HUES64 (cell line): ENCODE measurements at regions not wholly inside any gene's neighbourhood (a gene's known extent, or its start where the extent isn't known, plus 50 kb on each side); places are given as distances from the start of the nearest gene placed in this dataset.

Source experiments
- H3K27ac ChIP-seq: 2 replicates; pipeline ENCODE4 v1.7.0; 2013; ENCODE audit warnings: low read depth, low read length, inconsistent platforms
- H3K27me3 ChIP-seq: 2 replicates; pipeline ENCODE4 v1.6.1; 2013; ENCODE audit warnings: mild to moderate bottlenecking, low read length; ENCODE audit not compliant: insufficient read depth
- H3K36me3 ChIP-seq: 2 replicates; pipeline ENCODE4 v1.6.1; 2013; ENCODE audit warnings: mild to moderate bottlenecking, low read length; ENCODE audit not compliant: insufficient read depth
- H3K4me1 ChIP-seq: 2 replicates; pipeline ENCODE4 v1.6.1; 2013; ENCODE audit warnings: mild to moderate bottlenecking, low read length, moderate library complexity; ENCODE audit not compliant: insufficient read depth
- H3K4me3 ChIP-seq: 2 replicates; pipeline ENCODE4 v1.5.1; 2013; ENCODE audit warnings: mild to moderate bottlenecking, low read length, moderate library complexity
- H3K9ac ChIP-seq: 2 replicates; pipeline ENCODE4 v1.6.1; 2013; ENCODE audit warnings: mild to moderate bottlenecking, low read depth, low read length
- H3K9me3 ChIP-seq: 2 replicates; pipeline ENCODE4 v1.6.1; 2013; ENCODE audit warnings: low read depth, low read length; ENCODE audit not compliant: insufficient read depth
- WGBS: fragments of 150-250, 120-280 bp; methylation state at CpG from one replicate; pipeline ENCODE4 v1.1.7; 2013; ENCODE audit warnings: missing lambda C conversion rate; 5-methylcytosine and 5-hydroxymethylcytosine counted together

GRCh38 chr7:65251851-65252620 is 121.6 kb upstream of the ZNF92 start:
- under 1% methylated on average over 64 of the region's 64 CpGs for WGBS
- Histone ChIP-seq H3K27ac (peak overlapping the region; percentile 59; the same call in 1 of the 2 replicates), H3K27me3 (peaks cover 3% of the 10 kb centered on the region; the same call in 1 of the 2 replicates), H3K4me3 (peak overlapping the region; percentile 77), H3K4me1 (peaks cover 4% of the 10 kb centered on the region), H3K9me3 (no peaks in the 10 kb centered on the region), H3K36me3 (no peaks in the 10 kb centered on the region), H3K9ac (peak overlapping the region; percentile 76)

GRCh38 chr7:65250697-65251395 is 122.8 kb upstream of the ZNF92 start:
- Histone ChIP-seq H3K36me3 (no peaks in the 10 kb centered on the region), H3K4me1 (peaks cover 4% of the 10 kb centered on the region), H3K9ac (no peak overlapping the region), H3K27ac (no peak overlapping the region), H3K27me3 (peaks cover 3% of the 10 kb centered on the region; the same call in 1 of the 2 replicates), H3K4me3 (peak overlapping the region; percentile 17; the same call in 1 of the 2 replicates), H3K9me3 (no peaks in the 10 kb centered on the region)
- 80% methylated on average over 18 of the region's 18 CpGs for WGBS

GRCh38 chr7:65250216-65250615 is 123.4 kb upstream of the ZNF92 start:
- Histone ChIP-seq H3K4me3 (no peak overlapping the region), H3K9ac (no peak overlapping the region), H3K9me3 (no peaks in the 10 kb centered on the region), H3K4me1 (peaks cover 4% of the 10 kb centered on the region), H3K27ac (no peak overlapping the region), H3K36me3 (no peaks in the 10 kb centered on the region), H3K27me3 (peaks cover 3% of the 10 kb centered on the region; the same call in 1 of the 2 replicates)
- 81% methylated on average over 3 of the region's 3 CpGs for WGBS

- no peak overlapping the region for H3K9ac ChIP-seq
- peaks cover 5% of the 10 kb centered on the region; the same call in 1 of the 2 replicates for H3K27me3 ChIP-seq
- H3K36me3 ChIP-seq: no peaks in the 10 kb centered on the region
- no peak overlapping the region for H3K27ac ChIP-seq
- H3K4me3 ChIP-seq: no peak overlapping the region
- 90% methylated on average over 5 of the region's 5 CpGs for WGBS
- peaks cover 9% of the 10 kb centered on the region for H3K4me1 ChIP-seq
- no peaks in the 10 kb centered on the region for H3K9me3 ChIP-seq
Measured at GRCh38 chr7:65247491-65247890, 126.2 kb upstream of the ZNF92 start.

- Histone ChIP-seq H3K9ac (peak overlapping the region; percentile 62), H3K27ac (no peak overlapping the region), H3K9me3 (no peaks in the 10 kb centered on the region), H3K4me3 (peak overlapping the region; percentile 74), H3K4me1 (0 out of 2 replicates have a peak, but pooled peaks cover 11% of the 10 kb centered on the region), H3K36me3 (no peaks in the 10 kb centered on the region), H3K27me3 (peaks cover 36% of the 10 kb centered on the region)
- WGBS: under 1% methylated on average over 51 of the region's 52 CpGs
Measured at GRCh38 chr7:65239707-65240352, 133.8 kb upstream of the ZNF92 start.

- Histone ChIP-seq H3K4me1 (0 out of 2 replicates have a peak, but pooled peaks cover 11% of the 10 kb centered on the region), H3K9me3 (no peaks in the 10 kb centered on the region), H3K36me3 (no peaks in the 10 kb centered on the region), H3K9ac (no peak overlapping the region), H3K4me3 (peak overlapping the region; percentile 74), H3K27me3 (peaks cover 36% of the 10 kb centered on the region), H3K27ac (no peak overlapping the region)
- WGBS: 51% methylated on average over 20 of the region's 20 CpGs
Measured at GRCh38 chr7:65239324-65239706, 134.3 kb upstream of the ZNF92 start.

GRCh38 chr7:65238785-65239184 is 134.9 kb upstream of the ZNF92 start:
- WGBS: 96% methylated on average over 19 of the region's 19 CpGs
- Histone ChIP-seq H3K27me3 (peaks cover 36% of the 10 kb centered on the region), H3K27ac (no peak overlapping the region), H3K9ac (no peak overlapping the region), H3K4me1 (0 out of 2 replicates have a peak, but pooled peaks cover 11% of the 10 kb centered on the region), H3K9me3 (no peaks in the 10 kb centered on the region), H3K36me3 (no peaks in the 10 kb centered on the region), H3K4me3 (no peak overlapping the region)

- Histone ChIP-seq H3K9me3 (no peaks in the 10 kb centered on the region), H3K36me3 (no peaks in the 10 kb centered on the region), H3K9ac (no peak overlapping the region), H3K4me1 (0 out of 2 replicates have a peak, but pooled peaks cover 5% of the 10 kb centered on the region), H3K27me3 (peaks cover 22% of the 10 kb centered on the region), H3K27ac (no peak overlapping the region), H3K4me3 (no peak overlapping the region)
- 90% methylated on average over 10 of the region's 10 CpGs for WGBS
Measured at GRCh38 chr7:65235586-65235985, 138.1 kb upstream of the ZNF92 start.

- Histone ChIP-seq H3K27ac (no peak overlapping the region), H3K4me3 (no peak overlapping the region), H3K4me1 (no peaks in the 10 kb centered on the region), H3K36me3 (no peaks in the 10 kb centered on the region), H3K9ac (no peak overlapping the region), H3K9me3 (no peaks in the 10 kb centered on the region), H3K27me3 (peaks cover 3% of the 10 kb centered on the region; the same call in 1 of the 2 replicates)
- 72% methylated on average over 2 of the region's 2 CpGs for WGBS
Measured at GRCh38 chr7:65233409-65234034, 140.1 kb upstream of the ZNF92 start.

- no peak overlapping the region for H3K27ac ChIP-seq
- H3K36me3 ChIP-seq: no peaks in the 10 kb centered on the region
- H3K4me3 ChIP-seq: no peak overlapping the region
- no peaks in the 10 kb centered on the region for H3K27me3 ChIP-seq
- H3K9ac ChIP-seq: no peak overlapping the region
- WGBS: 100% methylated on average over 1 of the region's 1 CpG
- no peaks in the 10 kb centered on the region for H3K9me3 ChIP-seq
- H3K4me1 ChIP-seq: no peaks in the 10 kb centered on the region
Measured at GRCh38 chr7:65230231-65230630, 143.4 kb upstream of the ZNF92 start.
